ENCODE measurements at regions not wholly inside any gene's neighbourhood (a gene's known extent, or its start where the extent isn't known, plus 50 kb on each side); places are given as distances from the start of the nearest gene placed in this dataset.

DNA sequence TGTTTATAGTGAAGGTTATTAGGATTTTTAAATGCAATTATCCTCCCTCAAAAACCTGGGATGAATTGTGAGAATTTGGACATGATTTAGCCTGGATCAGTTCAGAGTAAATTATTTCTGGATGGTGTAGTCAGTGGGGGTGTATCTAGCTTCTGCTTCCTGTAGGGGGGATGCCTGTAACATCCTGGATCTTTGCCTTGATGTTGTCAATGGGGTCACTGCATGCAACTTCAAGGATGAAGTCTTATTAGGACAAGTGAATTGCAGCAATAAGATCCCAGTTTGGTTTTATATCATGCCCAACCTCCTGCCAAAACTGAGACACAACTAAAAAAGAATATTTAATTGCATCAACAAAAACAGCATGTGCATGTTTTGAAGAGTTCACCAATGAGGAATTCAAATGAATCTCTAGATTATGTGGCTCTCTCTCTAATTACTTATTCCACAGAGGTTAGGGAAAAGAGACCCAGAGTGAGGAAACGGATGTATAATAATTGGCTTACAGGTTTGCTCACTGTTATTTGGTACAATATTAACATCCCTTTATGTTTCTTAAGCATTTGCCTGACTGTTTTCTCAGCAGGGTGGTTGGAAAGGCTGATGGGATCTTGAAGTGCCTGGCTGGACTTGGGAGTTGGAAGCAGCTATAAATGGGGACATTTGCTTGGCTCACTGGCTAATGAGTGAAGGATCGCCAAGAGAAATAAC, 159.8 kb downstream of the HS3ST3B1 start:
- Histone ChIP-seq H3K27ac (no peak overlapping the region), H4K20me1 (ENCODE audit: insufficient read depth, poor library complexity, severe bottlenecking) (no peaks in the 10 kb centered on the region), H3K79me2 (no peaks in the 10 kb centered on the region), H3K36me3 (replicated peaks; ENCODE audit: insufficient read depth, low read depth) (no peaks in the 10 kb centered on the region), H3K4me3 (no peak overlapping the region), H3K9me2 (replicated peaks; ENCODE audit: insufficient read depth) (no peaks in the 10 kb centered on the region), H3K9me3 (ENCODE audit: low read depth) (no peaks in the 10 kb centered on the region), H3K4me1 (ENCODE audit: insufficient read depth) (no peaks in the 10 kb centered on the region), H2AFZ (no peak overlapping the region), H3K4me2 (no peak overlapping the region), H3K27me3 (no peaks in the 10 kb centered on the region)
- WGBS (ENCODE audit: low lambda C conversion rate, missing lambda C conversion rate) = 88% methylated on average over 2 of the region's 2 CpGs
- DNase-seq (ENCODE audit: low spot score) = no peak
- TF ChIP-seq, protein P1, sequence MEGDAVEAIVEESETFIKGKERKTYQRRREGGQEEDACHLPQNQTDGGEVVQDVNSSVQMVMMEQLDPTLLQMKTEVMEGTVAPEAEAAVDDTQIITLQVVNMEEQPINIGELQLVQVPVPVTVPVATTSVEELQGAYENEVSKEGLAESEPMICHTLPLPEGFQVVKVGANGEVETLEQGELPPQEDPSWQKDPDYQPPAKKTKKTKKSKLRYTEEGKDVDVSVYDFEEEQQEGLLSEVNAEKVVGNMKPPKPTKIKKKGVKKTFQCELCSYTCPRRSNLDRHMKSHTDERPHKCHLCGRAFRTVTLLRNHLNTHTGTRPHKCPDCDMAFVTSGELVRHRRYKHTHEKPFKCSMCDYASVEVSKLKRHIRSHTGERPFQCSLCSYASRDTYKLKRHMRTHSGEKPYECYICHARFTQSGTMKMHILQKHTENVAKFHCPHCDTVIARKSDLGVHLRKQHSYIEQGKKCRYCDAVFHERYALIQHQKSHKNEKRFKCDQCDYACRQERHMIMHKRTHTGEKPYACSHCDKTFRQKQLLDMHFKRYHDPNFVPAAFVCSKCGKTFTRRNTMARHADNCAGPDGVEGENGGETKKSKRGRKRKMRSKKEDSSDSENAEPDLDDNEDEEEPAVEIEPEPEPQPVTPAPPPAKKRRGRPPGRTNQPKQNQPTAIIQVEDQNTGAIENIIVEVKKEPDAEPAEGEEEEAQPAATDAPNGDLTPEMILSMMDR (IDR thresholded peaks at IDR 0.05; ENCODE audit: poor library complexity) = no peak
- no peak for TF ChIP-seq EZH2 (IDR thresholded peaks at IDR 0.05; ENCODE audit: borderline replicate concordance)
- no peak for TF ChIP-seq EZH2phosphoT487 (IDR thresholded peaks at IDR 0.05; ENCODE audit: low read depth, severe bottlenecking, unreplicated experiment)

DNA sequence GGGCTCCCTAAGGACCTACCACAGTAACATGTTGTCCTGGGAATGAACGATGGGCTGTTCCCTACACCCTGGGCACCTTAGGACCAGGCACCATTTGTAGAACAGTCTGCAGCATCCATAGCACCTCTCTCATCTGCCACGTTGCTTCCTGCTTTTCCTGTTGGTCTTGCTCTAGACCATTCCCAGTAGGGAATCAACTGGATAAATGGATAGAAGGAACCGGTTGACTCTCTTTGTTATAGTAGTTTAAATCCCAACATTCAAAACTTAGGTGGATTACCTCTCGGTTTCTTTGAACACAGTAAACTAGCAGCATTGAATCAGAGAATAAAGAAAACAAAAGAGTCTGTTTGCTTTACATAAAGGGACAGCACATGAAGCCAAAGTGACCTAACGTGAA, 159.1 kb downstream of the HS3ST3B1 start:
- no peak for TF ChIP-seq EZH2phosphoT487 (IDR thresholded peaks at IDR 0.05; ENCODE audit: low read depth, severe bottlenecking, unreplicated experiment)
- no peak for TF ChIP-seq EZH2 (IDR thresholded peaks at IDR 0.05; ENCODE audit: borderline replicate concordance)
- TF ChIP-seq, protein P1 (IDR thresholded peaks at IDR 0.05; ENCODE audit: poor library complexity) = no peak
- no peak overlapping the region for H3K4me3 ChIP-seq

DNA sequence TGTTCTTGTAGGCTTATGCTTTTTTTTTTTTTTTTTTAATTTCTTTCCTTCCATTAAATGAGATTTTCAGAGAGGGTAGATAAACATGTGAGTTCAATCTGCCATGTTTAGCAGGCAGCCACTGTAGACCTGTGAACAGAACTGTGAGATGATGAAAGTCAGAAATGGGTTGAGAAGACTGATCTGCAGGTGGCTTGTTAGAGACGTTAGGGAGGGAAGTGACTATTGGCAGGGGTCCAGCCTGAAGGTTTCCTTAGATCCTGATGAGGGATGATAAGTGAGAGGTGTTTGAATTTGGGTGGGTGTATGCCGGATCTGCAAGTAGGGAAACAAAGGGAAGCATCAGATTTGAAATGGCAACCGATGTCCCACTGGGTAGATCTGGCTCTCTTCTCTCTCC, 157.8 kb downstream of the HS3ST3B1 start:
- TF ChIP-seq EZH2 (IDR thresholded peaks at IDR 0.05; ENCODE audit: borderline replicate concordance) = no peak
- TF ChIP-seq, protein P1 (IDR thresholded peaks at IDR 0.05; ENCODE audit: poor library complexity) = no peak
- WGBS (ENCODE audit: low lambda C conversion rate, missing lambda C conversion rate) = 77% methylated on average over 3 of the region's 3 CpGs

More for the DNA sequence above, 159.1 kb downstream of the HS3ST3B1 start:
- no peak overlapping the region for H2AFZ ChIP-seq
- H3K4me1 ChIP-seq (ENCODE audit: insufficient read depth) = no peaks in the 10 kb centered on the region
- H3K27me3 ChIP-seq = no peaks in the 10 kb centered on the region
- whole genome bisulfite sequencing (ENCODE audit: low lambda C conversion rate, missing lambda C conversion rate) = 50% methylated on average over 5 of the region's 5 CpGs
- H3K36me3 ChIP-seq (replicated peaks; ENCODE audit: insufficient read depth, low read depth) = no peaks in the 10 kb centered on the region
- no peaks in the 10 kb centered on the region for H3K79me2 ChIP-seq
- no peak overlapping the region for H3K4me2 ChIP-seq
- H3K9me3 ChIP-seq (ENCODE audit: low read depth) = no peaks in the 10 kb centered on the region
- DNase-seq (ENCODE audit: low spot score) = no peak
- H4K20me1 ChIP-seq (ENCODE audit: insufficient read depth, poor library complexity, severe bottlenecking) = no peaks in the 10 kb centered on the region
- H3K9me2 ChIP-seq (replicated peaks; ENCODE audit: insufficient read depth) = no peaks in the 10 kb centered on the region
- no peak overlapping the region for H3K27ac ChIP-seq

More for the DNA sequence above, 157.8 kb downstream of the HS3ST3B1 start:
- Histone ChIP-seq H3K27ac (no peak overlapping the region), H2AFZ (no peak overlapping the region), H3K36me3 (replicated peaks; ENCODE audit: insufficient read depth, low read depth) (no peaks in the 10 kb centered on the region), H3K27me3 (no peaks in the 10 kb centered on the region), H3K9me3 (ENCODE audit: low read depth) (no peaks in the 10 kb centered on the region), H3K9me2 (replicated peaks; ENCODE audit: insufficient read depth) (no peaks in the 10 kb centered on the region), H3K4me1 (ENCODE audit: insufficient read depth) (no peaks in the 10 kb centered on the region), H3K4me2 (no peak overlapping the region), H3K4me3 (no peak overlapping the region), H4K20me1 (ENCODE audit: insufficient read depth, poor library complexity, severe bottlenecking) (no peaks in the 10 kb centered on the region), H3K79me2 (no peaks in the 10 kb centered on the region)
- DNase-seq (ENCODE audit: low spot score) = no peak

Measured in hepatocyte (in vitro differentiated cells).